SK-N-SH treated with all-trans-retinoic acid at 6 μM for 48 hours (cell line): ENCODE measurements at regions not wholly inside any gene's neighbourhood (a gene's known extent, or its start where the extent isn't known, plus 50 kb on each side); places are given as distances from the start of the nearest gene placed in this dataset.
"Not testable (repeated sequence)": the region's sequence is repeated elsewhere in the genome, so short reads cannot be mapped to it uniquely, and the experiment has no call there.

Experiments used
- ATAC-seq: fragments of 200-7000 bp; cut with Tn5 transposase; 3 replicates; pipeline ENCODE4 v1.9.1; 2020; ENCODE audit warnings: mild to moderate bottlenecking, moderate library complexity
- ARNTL ChIP-seq: fragments of 450-650 bp; formaldehyde crosslinking; IDR thresholded peaks from 2 replicates; pipeline ENCODE4 v1.5.0; 2020; ENCODE audit warnings: low read depth, mild to moderate bottlenecking, moderate library complexity, borderline replicate concordance
- BACH2 ChIP-seq: fragments of 250-450 bp; sonication (Bioruptor Pico); IDR thresholded peaks from 2 replicates; pipeline ENCODE4 v1.9.0; 2021; ENCODE audit warnings: mild to moderate bottlenecking, borderline replicate concordance
- CREB5 ChIP-seq: fragments of 250-450 bp; sonication (Bioruptor Pico); IDR thresholded peaks from 2 replicates; pipeline ENCODE4 v1.5.1; 2020; ENCODE audit warnings: low read depth, mild to moderate bottlenecking, moderate library complexity
- CSDC2 ChIP-seq: fragments of 250-450 bp; sonication (Bioruptor Pico); IDR thresholded peaks from 2 replicates; pipeline ENCODE4 v1.5.0; 2020; ENCODE audit warnings: mild to moderate bottlenecking, moderate library complexity
- ESRRG ChIP-seq: fragments of 250-450 bp; sonication (Bioruptor Pico); IDR thresholded peaks from 2 replicates; pipeline ENCODE4 v1.6.1; 2021; ENCODE audit warnings: mild to moderate bottlenecking
- GLIS3 ChIP-seq: fragments of 250-450 bp; sonication (Bioruptor Pico); IDR thresholded peaks from 2 replicates; pipeline ENCODE4 v1.5.0; 2020; ENCODE audit warnings: mild to moderate bottlenecking, moderate library complexity
- ISL1 ChIP-seq: fragments of 250-450 bp; sonication (Bioruptor Pico); IDR thresholded peaks from 2 replicates; pipeline ENCODE4 v2.1.2; 2022; ENCODE audit warnings: mild to moderate bottlenecking, moderate library complexity
- OSR1 ChIP-seq: fragments of 250-450 bp; sonication (Bioruptor Pico); IDR thresholded peaks from 2 replicates; pipeline ENCODE4 v1.8.0; 2022; ENCODE audit warnings: moderate library complexity, mild to moderate bottlenecking, inconsistent platforms
- PATZ1 ChIP-seq: fragments of 250-450 bp; sonication (Bioruptor Pico); IDR thresholded peaks from 2 replicates; pipeline ENCODE4 v1.8.0; 2020; ENCODE audit warnings: mild to moderate bottlenecking, moderate library complexity, borderline replicate concordance
- PPARA ChIP-seq: fragments of 250-450 bp; sonication (Bioruptor Pico); IDR thresholded peaks from 2 replicates; pipeline ENCODE4 v1.5.0; 2020; ENCODE audit warnings: mild to moderate bottlenecking, borderline replicate concordance
- RARB ChIP-seq: fragments of 250-450 bp; sonication (Bioruptor Pico); IDR thresholded peaks from 2 replicates; pipeline ENCODE4 v1.8.0; 2021; ENCODE audit warnings: mild to moderate bottlenecking, moderate library complexity
- SNAI2 ChIP-seq: fragments of 250-450 bp; sonication (Bioruptor Pico); IDR thresholded peaks from 2 replicates; pipeline ENCODE4 v1.5.0; 2020; ENCODE audit warnings: mild to moderate bottlenecking, moderate library complexity
- TCF4 ChIP-seq: fragments of 250-450 bp; sonication (Bioruptor Pico); IDR thresholded peaks from 2 replicates; pipeline ENCODE4 v1.8.0; 2021; ENCODE audit warnings: mild to moderate bottlenecking, moderate library complexity, borderline replicate concordance
- TOX ChIP-seq: fragments of 250-450 bp; sonication (Bioruptor Pico); IDR thresholded peaks from 2 replicates; pipeline ENCODE4 v1.8.0; 2021; ENCODE audit warnings: mild to moderate bottlenecking, moderate library complexity, borderline replicate concordance
- ZC3H10 ChIP-seq: fragments of 250-450 bp; sonication (Bioruptor Pico); IDR thresholded peaks from 2 replicates; pipeline ENCODE4 v1.5.1; 2021; ENCODE audit warnings: mild to moderate bottlenecking, moderate library complexity
- ZFP3 ChIP-seq: fragments of 250-450 bp; sonication (Bioruptor Pico); IDR thresholded peaks from 2 replicates; pipeline ENCODE4 v1.5.0; 2020; ENCODE audit warnings: mild to moderate bottlenecking, moderate library complexity
- ZFP30 ChIP-seq: fragments of 450-650 bp; formaldehyde crosslinking; IDR thresholded peaks from 2 replicates; pipeline ENCODE4 v1.5.0; 2022; ENCODE audit warnings: mild to moderate bottlenecking, moderate library complexity
- ZNF565 ChIP-seq: fragments of 450-650 bp; formaldehyde crosslinking; conservative IDR thresholded peaks from 2 replicates; pipeline ENCODE4 v1.5.0; 2020; ENCODE audit warnings: low read depth, mild to moderate bottlenecking, moderate library complexity
- ZNF70 ChIP-seq: fragments of 450-650 bp; formaldehyde crosslinking; IDR thresholded peaks from 2 replicates; pipeline ENCODE4 v1.5.0; 2020; ENCODE audit warnings: mild to moderate bottlenecking, moderate library complexity
- ZNF8 ChIP-seq: fragments of 450-650 bp; formaldehyde crosslinking; IDR thresholded peaks from 2 replicates; pipeline ENCODE4 v1.5.0; 2020; ENCODE audit warnings: mild to moderate bottlenecking, moderate library complexity
- TF ChIP-seq, protein P1 (sequence below): fragments of 250-450 bp; sonication (Bioruptor Pico); IDR thresholded peaks from 2 replicates; pipeline ENCODE4 v1.5.0; 2020; ENCODE audit warnings: mild to moderate bottlenecking, moderate library complexity
- TF ChIP-seq, protein P2 (sequence below): fragments of 250-450 bp; sonication (Bioruptor Pico); IDR thresholded peaks from 2 replicates; pipeline ENCODE4 v1.8.0; 2021; ENCODE audit warnings: low read depth, mild to moderate bottlenecking, moderate library complexity, borderline replicate concordance

DNA sequence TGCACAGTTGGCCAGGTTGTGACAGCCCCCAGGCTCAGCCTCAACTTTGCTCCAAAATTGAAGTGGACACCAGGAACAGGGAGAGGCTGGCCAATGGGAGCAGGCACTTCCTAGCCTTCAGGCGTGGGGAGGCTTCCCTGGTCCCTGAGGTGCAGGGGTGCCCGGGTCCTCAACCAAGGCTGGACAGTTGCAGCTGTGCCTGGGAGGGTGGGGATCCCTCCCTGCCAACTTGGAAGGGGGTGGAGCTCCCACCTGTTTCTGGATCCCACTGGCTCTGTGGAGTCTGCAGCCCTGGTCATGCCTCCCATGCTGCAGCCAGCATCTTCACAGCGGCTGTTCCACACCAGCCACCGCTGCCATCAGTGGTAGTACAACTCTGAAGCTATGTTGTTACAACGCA, 502.8 kb upstream of the SLITRK5 start:
- TF ChIP-seq TCF4 (CRISPR knock-in tag) (no peak), ESRRG (no peak), ISL1 (CRISPR knock-in tag) (no peak), RARB (CRISPR knock-in tag) (no peak)

GRCh38 chr13:87169337-87169736, 501.8 kb upstream of the SLITRK5 start:
- TF ChIP-seq ZFP3, result no peak
- no peak for TF ChIP-seq GLIS3 (CRISPR knock-in tag)
- no peak for TF ChIP-seq SNAI2
- no peak for TF ChIP-seq ZNF8 (CRISPR knock-in tag)
- TF ChIP-seq ZFP30 (CRISPR knock-in tag), result no peak
- TF ChIP-seq, protein P1, sequence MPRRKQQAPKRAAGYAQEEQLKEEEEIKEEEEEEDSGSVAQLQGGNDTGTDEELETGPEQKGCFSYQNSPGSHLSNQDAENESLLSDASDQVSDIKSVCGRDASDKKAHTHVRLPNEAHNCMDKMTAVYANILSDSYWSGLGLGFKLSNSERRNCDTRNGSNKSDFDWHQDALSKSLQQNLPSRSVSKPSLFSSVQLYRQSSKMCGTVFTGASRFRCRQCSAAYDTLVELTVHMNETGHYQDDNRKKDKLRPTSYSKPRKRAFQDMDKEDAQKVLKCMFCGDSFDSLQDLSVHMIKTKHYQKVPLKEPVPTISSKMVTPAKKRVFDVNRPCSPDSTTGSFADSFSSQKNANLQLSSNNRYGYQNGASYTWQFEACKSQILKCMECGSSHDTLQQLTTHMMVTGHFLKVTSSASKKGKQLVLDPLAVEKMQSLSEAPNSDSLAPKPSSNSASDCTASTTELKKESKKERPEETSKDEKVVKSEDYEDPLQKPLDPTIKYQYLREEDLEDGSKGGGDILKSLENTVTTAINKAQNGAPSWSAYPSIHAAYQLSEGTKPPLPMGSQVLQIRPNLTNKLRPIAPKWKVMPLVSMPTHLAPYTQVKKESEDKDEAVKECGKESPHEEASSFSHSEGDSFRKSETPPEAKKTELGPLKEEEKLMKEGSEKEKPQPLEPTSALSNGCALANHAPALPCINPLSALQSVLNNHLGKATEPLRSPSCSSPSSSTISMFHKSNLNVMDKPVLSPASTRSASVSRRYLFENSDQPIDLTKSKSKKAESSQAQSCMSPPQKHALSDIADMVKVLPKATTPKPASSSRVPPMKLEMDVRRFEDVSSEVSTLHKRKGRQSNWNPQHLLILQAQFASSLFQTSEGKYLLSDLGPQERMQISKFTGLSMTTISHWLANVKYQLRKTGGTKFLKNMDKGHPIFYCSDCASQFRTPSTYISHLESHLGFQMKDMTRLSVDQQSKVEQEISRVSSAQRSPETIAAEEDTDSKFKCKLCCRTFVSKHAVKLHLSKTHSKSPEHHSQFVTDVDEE, result no peak
- no peak for TF ChIP-seq PPARA (CRISPR knock-in tag)
- TF ChIP-seq, protein P2, sequence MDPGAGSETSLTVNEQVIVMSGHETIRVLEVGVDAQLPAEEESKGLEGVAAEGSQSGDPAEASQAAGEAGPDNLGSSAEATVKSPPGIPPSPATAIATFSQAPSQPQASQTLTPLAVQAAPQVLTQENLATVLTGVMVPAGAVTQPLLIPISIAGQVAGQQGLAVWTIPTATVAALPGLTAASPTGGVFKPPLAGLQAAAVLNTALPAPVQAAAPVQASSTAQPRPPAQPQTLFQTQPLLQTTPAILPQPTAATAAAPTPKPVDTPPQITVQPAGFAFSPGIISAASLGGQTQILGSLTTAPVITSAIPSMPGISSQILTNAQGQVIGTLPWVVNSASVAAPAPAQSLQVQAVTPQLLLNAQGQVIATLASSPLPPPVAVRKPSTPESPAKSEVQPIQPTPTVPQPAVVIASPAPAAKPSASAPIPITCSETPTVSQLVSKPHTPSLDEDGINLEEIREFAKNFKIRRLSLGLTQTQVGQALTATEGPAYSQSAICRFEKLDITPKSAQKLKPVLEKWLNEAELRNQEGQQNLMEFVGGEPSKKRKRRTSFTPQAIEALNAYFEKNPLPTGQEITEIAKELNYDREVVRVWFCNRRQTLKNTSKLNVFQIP (CRISPR knock-in tag), result no peak
- no peak for TF ChIP-seq BACH2 (CRISPR knock-in tag)
- TF ChIP-seq ZNF70 (CRISPR knock-in tag), result no peak
- TF ChIP-seq CREB5 (CRISPR knock-in tag), result no peak
- TF ChIP-seq TOX (CRISPR knock-in tag), result no peak
- no peak for TF ChIP-seq ARNTL (CRISPR knock-in tag)
- no peak for TF ChIP-seq ESRRG
- no peak for TF ChIP-seq PATZ1 (CRISPR knock-in tag)
- no peak for TF ChIP-seq TCF4 (CRISPR knock-in tag)
- no peak for TF ChIP-seq ZNF565 (CRISPR knock-in tag)
- TF ChIP-seq OSR1, result no peak
- no peak for TF ChIP-seq CSDC2 (CRISPR knock-in tag)
- no peak for TF ChIP-seq ZC3H10 (CRISPR knock-in tag)
- TF ChIP-seq, all 23 proteins: peak for 0

More for the DNA sequence above, 502.8 kb upstream of the SLITRK5 start:
- ATAC-seq, result no peak

GRCh38 chr13:87172166-87172835, 498.9 kb upstream of the SLITRK5 start:
- TF ChIP-seq BACH2 (CRISPR knock-in tag) (no peak), PPARA (CRISPR knock-in tag) (no peak), ZFP3 (no peak), CSDC2 (CRISPR knock-in tag) (no peak), OSR1 (no peak), ARNTL (CRISPR knock-in tag) (no peak), ZC3H10 (CRISPR knock-in tag) (no peak), TOX (CRISPR knock-in tag) (no peak)
- TF ChIP-seq, protein P1, result no peak
- TF ChIP-seq, all 23 proteins: peak for 0
- no peak for ATAC-seq

More at GRCh38 chr13:87169337-87169736, 501.8 kb upstream of the SLITRK5 start:
- ATAC-seq, result no peak

- ATAC-seq, result not testable (repeated sequence)
Observed at GRCh38 chr13:87185138-87185537, 486.0 kb upstream of the SLITRK5 start.

DNA sequence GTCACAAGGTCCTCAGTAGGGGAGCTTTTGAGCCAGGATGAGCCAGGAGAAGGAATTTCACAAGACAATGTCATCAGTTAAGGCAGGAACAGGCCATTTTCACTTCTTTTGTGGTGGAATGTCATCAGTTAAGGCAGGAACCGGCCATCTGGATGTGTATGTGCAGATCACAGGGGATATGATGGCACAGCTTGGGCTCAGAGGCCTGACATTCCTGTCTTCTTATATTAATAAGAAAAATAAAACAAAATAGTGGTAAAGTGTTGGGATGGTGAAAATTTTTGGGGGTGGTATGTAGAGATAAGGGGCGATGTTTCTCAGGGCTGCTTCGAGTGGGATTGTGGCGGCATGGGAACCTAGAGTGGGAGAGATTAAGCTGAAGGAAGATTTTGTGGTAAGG, 484.5 kb upstream of the SLITRK5 start:
- ATAC-seq, result not testable (repeated sequence)

DNA sequence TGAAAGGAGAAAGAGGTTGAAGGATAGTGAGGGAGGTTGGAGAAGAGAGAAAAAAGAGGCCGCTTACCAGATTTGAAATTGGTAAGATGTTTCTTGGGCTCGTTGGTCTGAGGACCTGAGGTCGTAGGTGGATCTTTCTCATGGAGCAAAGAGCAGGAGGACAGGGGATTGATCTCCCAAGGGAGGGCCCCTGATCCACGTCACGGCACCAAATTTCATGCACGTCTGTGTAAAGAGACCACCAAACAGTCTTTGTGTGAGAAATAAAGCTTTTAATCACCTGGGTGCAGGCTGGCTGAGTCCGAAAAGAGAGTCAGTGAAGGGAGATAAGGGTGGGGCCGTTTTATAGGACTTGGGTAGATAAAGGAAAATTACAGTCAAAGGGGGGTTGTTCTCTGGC, 479.7 kb upstream of the SLITRK5 start:
- not testable (repeated sequence) for ATAC-seq
